Sigmoid colon (tissue), 4 donors: ENCODE measurements at regions not wholly inside any gene's neighbourhood (a gene's known extent, or its start where the extent isn't known, plus 50 kb on each side); places are given as distances from the start of the nearest gene placed in this dataset.

Experiments
- CTCF ChIP-seq, 4 experiments: fragments of 450-650 bp in 3 of 4; fragments of 200-600 bp in 1 of 4; IDR thresholded peaks; one replicate each; pipeline ENCODE4 v1.5.1; 2016 to 2019; ENCODE audit warnings: antibody characterized with exemption in 4 of 4, mild to moderate bottlenecking in 3 of 4, moderate library complexity in 2 of 4
- EP300 ChIP-seq, 4 donors: sonication (generic); formaldehyde crosslinking; IDR thresholded peaks; one replicate each; pipeline ENCODE4 v1.6.1; 2017; ENCODE audit warnings: antibody characterized with exemption in 4 of 4
- POLR2A ChIP-seq, 2 donors: fragments of 450-650 bp; IDR thresholded peaks; one replicate each; pipeline ENCODE4 v1.6.1; 2016; ENCODE audit warnings: antibody characterized with exemption in 2 of 2, mild to moderate bottlenecking in 2 of 2, moderate library complexity in 2 of 2

- TF ChIP-seq CTCF (IDR thresholded peaks at IDR 0.05) (no peak), POLR2A (IDR thresholded peaks at IDR 0.05) (no peak), EP300 (IDR thresholded peaks at IDR 0.05) (no peak)
These were observed 58.6 kb upstream of the HMGXB4 start for GRCh38 chr22:35198738-35199137.
